HG02981 (cell line): ENCODE measurements at regions not wholly inside any gene's neighbourhood (a gene's known extent, or its start where the extent isn't known, plus 50 kb on each side); places are given as distances from the start of the nearest gene placed in this dataset.

Experiments used
- ATAC-seq: cut with Tn5 transposase; IDR thresholded peaks from one replicate; pipeline ENCODE4 v1.9.1; 2021; ENCODE audit warnings: mild to moderate bottlenecking, moderate library complexity; ENCODE audit not compliant: unreplicated experiment

GRCh38 chr10:106520698-106521097 lies 643.8 kb downstream of the SORCS1 start:
- ATAC-seq, result no peak

DNA sequence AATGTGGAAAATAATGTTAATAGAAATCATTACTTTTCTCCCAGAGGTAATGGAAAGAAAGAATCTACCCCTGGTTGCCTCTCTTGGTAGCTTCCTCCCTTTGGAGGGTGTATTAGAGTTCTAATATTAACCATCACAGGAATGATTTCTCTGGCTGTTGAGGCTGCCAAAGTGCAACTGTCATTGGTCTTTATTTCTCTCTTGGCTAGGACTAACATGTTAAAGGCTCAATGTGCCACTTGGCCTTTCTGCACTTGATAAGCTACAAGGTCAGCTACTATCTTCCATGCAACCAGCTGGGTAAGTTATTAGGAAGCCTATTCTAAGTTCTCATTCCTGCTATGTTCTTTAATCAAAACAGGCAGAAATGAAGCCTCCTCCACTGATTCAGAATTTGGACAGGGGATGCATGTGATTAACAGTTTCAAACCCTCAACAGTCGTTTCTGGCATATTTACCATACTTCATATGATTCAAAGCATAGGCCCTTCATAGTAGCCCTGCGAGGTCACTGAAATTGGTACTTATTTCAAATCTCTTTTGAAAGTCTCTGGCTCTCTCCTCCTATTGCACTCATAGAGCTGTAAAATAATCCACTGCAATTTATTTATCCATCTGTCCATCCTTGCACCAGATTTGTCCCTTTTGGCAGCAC lies 645.0 kb downstream of the SORCS1 start:
- ATAC-seq, result no peak

DNA sequence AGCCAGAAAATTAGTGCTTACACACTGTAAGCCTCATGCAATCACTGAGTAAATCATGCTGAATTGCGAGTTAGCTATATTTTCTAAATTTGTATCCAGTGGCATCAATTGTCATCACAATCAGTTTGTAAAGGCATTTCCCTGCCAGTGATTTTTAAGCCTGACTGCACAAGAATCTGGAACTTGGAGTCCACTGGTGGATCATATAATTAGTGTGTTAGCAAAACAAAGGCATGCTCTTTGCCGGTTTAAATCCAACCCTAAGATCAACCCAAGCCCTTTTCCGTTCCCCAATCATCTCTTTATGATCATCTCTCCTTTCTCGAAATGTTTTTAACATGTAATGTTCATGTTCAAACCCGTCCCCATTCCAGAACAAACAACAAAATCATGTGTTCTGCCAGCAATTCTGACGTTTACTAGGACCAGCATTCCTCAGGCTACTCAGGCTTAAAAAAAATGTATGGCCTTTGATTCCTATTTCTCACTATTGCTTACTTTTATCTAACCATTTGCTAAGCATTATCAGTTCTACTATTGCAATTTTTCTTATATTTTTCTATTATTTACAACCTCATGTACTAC lies 649.2 kb downstream of the SORCS1 start:
- ATAC-seq, result no peak

DNA sequence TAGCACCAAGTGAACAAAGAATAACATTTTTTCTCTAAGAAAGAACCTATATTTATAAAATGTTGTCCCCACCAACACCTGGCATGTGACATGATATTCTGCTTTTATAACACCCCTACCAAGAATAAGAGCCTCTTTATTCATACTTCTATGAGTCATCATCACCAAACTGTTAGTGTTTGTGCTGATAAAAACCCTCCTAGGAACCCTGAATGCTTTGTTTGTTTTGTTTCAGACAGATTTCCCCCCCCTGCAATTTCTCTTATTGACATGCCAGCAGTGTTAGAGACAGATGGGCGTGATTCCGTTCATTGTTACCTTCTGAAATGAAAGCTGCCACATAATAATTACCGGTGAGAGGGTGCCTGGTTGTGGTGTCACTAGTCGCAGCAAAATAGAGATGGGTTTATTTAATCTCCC lies 651.1 kb downstream of the SORCS1 start:
- ATAC-seq, result no peak

- no peak for ATAC-seq
Measured at GRCh38 chr10:106511917-106512316, 652.6 kb downstream of the SORCS1 start.

DNA sequence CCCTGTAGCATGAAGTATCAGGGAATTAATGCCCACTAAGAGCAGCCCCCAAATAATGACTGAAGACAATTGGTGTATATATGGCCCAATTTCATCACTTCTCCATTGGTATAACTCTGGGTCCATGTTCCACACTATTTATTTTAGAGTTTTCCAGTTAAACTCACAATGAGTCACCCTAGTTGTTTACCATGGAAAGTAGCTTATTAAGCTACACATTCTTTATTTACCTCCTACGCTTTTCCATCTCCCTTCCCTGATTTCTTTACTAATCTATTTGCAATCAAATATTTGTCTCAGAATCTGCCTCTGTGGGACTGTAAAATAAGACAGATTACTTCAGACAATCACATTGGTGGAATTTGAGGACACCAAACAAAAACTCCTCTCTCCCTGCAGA lies 655.6 kb downstream of the SORCS1 start:
- ATAC-seq, result no peak

DNA sequence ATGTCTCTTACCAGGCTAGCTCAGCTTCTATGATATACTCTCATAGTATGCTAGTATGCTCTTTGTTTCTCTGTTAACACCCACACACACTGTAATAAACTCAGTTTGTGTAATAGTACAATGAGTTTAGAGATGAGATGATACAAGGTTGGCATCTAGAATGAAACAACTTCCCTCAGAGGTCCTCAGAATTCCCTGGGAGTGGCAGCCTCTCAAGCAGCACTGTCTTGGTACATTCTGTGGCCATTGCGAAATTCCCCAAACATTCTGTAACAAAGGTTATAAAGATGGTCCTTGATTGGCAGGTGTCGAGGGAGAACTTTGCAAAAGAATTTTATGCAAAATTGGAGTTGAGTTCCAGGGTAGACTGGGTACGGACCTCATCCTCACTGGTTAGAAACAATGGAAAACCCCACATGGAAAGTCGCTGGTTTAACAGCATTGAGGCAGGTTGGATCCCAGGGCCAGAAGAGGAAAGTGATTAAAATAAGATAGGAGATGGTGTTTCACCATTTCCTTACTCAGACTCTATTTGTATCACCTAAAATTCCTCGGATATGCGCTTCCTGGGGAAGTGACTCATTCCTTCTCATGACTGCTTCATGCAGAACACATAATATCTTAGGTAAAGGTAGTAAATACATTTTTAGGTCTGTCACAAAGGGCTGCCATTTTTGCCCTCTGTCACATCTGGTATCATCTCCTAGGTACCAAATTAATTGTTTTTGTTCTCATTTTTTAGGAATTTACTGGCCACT lies 657.8 kb downstream of the SORCS1 start:
- no peak for ATAC-seq

DNA sequence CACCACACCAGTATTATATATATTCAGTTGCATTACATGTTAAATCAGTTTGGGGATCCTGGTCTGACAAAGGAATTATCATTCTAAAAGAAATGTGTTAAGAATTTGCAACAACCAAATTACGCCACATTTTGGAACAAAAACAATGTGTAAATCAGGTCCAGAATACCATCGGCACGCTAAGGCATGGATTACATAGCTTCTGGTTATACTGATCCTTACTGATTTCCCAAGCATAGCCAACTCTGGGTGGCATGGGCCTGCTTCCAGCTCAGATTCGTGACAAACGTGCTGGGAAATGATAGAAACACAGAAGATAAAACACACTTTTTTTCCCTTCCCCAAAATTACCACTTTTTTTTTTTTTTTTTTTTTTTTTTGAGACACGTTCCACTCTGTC lies 660.0 kb downstream of the SORCS1 start:
- ATAC-seq, result no peak

DNA sequence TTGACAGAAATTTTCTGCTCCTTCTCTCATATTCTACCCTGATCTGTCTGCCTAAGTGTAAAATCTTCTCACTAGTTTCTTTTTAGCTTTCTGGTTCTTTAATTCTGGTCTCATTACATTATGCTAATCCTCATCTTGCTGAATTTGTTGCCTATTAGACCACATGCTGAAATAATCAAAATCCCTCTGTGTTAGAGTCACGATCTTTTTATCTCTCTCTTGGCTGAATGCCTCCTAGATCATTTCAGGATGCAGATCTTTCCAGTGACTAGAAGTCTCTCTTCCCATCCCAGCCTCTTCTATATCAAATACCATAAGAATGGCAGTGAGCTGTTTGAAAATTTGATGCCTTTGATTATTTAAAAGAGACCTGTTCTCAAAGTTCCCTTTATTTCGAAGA lies 661.9 kb downstream of the SORCS1 start:
- no peak for ATAC-seq

GRCh38 chr10:106500925-106501525 lies 663.5 kb downstream of the SORCS1 start:
- ATAC-seq, result no peak

GRCh38 chr10:106500041-106500924 lies 664.2 kb downstream of the SORCS1 start:
- ATAC-seq, result no peak

GRCh38 chr10:106499448-106499847 lies 665.1 kb downstream of the SORCS1 start:
- no peak for ATAC-seq

DNA sequence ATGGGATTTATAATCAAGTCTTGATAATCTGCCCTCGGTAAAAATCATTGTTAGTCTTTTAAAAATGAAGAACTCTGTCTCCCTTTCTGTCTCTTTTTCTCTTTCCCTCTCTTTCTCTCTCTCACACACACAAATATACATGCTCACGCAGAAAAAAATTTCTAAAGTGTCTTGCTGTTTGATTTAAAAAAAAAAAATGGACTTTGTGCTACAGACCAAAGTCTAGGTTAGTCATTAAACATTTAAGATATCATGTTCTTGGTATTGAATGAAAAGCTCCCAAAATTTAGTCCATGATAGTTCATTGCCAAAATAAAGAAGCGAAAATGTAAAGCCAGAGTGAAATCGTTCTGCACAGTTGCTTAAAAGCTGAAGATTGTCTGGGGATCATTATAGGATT lies 665.8 kb downstream of the SORCS1 start:
- ATAC-seq, result no peak

GRCh38 chr10:106495931-106496330 lies 668.6 kb downstream of the SORCS1 start:
- no peak for ATAC-seq

DNA sequence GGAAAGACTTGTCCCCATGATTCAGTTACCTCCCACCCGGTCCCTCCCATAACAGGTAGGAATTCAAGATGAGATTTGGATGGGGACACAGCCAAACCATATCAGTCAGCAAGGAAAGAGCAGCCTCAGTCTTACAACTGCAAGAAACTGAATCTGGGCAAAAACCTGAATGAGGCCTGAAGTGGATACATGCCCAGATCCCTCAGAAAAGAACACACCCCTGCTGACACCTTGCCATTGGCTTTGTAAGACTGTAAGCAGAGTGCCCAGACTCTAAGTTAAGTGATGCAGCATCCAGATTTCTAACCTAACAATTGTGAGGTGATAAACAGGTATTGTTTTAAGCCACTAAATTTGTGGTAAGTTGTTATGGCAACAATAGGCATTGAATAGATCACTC lies 670.8 kb downstream of the SORCS1 start:
- no peak for ATAC-seq

- no peak for ATAC-seq
Measured at GRCh38 chr10:106493226-106493625, 671.3 kb downstream of the SORCS1 start.

DNA sequence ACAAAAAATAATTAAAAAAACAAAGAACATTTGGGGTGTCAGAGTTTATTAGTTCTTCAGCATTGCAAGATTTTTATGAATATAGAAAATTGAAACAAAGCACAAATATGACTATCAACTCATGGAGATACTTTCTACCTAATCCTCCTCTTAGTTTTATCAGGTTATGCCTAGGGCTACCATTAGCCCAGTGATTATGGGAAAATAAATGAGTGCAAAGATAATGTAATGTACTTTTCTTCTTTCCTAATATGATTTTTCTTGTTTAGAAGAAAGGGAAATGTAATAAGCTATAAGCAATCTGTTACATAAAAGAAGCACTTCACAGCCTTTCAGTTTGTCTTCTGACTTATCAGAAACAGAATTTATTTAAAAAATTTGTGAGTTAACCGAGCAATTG lies 676.8 kb downstream of the SORCS1 start:
- ATAC-seq, result no peak

DNA sequence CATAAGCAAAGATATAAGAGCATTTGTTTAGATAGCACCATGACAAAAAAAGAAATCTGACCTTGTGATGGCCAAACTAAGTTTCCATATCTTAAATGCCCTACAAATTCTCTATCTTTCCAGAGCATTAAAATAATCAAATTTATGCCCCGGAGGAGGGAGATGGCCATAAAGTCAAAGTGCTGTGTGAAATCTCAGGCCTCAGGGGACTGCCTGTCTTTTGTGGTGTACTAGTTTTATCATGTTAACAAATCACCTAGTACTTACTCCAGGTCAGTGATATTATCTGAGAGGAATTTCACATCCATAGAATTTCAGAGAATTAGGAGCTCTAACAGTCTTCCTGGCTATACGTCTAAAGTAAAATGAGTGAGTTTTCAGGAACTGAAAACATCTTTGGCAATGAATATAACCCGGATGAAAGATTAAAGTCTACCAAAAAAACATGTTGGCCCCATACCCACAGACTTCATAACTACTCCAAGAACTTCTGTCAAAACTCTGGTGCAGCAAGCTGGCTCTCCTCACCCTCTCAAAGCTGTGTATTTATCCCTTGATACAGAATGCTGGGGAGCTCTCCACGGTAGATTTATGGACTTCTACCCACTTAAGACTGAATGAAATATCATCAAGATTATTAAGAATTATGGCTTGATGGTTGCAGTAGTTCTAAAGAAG lies 682.8 kb downstream of the SORCS1 start:
- ATAC-seq, result no peak

DNA sequence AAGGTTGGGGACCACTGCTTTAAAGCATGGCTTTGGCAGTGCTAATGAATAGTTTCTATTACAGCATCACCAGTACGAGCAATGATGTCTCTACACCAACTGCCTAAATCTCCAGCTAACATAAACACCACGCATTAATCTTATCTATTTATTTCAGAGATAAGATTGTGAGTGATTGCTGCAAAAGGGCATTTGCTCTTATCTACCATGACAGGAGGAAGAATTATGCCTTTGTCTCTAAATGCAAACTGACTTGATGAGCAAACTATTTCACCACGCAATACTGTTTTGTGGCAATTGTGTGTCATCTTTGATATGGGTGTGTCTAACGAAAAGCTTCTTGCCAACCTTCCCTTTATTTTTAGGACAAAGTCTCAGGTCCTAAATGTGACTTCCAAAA lies 684.9 kb downstream of the SORCS1 start:
- no peak for ATAC-seq

GRCh38 chr10:106474876-106475275 lies 689.6 kb downstream of the SORCS1 start:
- no peak for ATAC-seq
